AG10803 (cell line): ENCODE measurements at regions not wholly inside any gene's neighbourhood (a gene's known extent, or its start where the extent isn't known, plus 50 kb on each side); places are given as distances from the start of the nearest gene placed in this dataset.

ENCODE experiments used
- DNase-seq: peaks from one replicate; pipeline ENCODE4 v3.0.0; 2010; ENCODE audit warnings: low read depth
- H3K4me3 ChIP-seq: 2 replicates; pipeline ENCODE4 v1.5.1; 2011; ENCODE audit warnings: mild to moderate bottlenecking, low read length, control low read depth
- CTCF ChIP-seq: conservative IDR thresholded peaks from 2 replicates; pipeline ENCODE4 v1.5.1; 2011; ENCODE audit warnings: mild to moderate bottlenecking, low read length, control low read depth, inconsistent platforms

- DNase-seq, result no peak
- H3K4me3 ChIP-seq, result no peak overlapping the region
- TF ChIP-seq CTCF, result no peak
Observed at GRCh38 chr15:31433091-31433490, 106.5 kb downstream of the KLF13 start.

GRCh38 chr15:31433574-31433973, 106.9 kb downstream of the KLF13 start:
- no peak for DNase-seq
- no peak for TF ChIP-seq CTCF
- no peak overlapping the region for H3K4me3 ChIP-seq

GRCh38 chr15:31434275-31434587, 107.6 kb downstream of the KLF13 start:
- H3K4me3 ChIP-seq, result no peak overlapping the region
- no peak for TF ChIP-seq CTCF
- no peak for DNase-seq

GRCh38 chr15:31434588-31435260, 108.1 kb downstream of the KLF13 start:
- peak overlapping the region; percentile 34 for H3K4me3 ChIP-seq

GRCh38 chr15:31435261-31435911, 108.8 kb downstream of the KLF13 start:
- DNase-seq, result peak; percentile 76
- peak; percentile 80 for TF ChIP-seq CTCF
- peak overlapping the region; percentile 34 for H3K4me3 ChIP-seq

More at GRCh38 chr15:31434588-31435260, 108.1 kb downstream of the KLF13 start:
- no peak for TF ChIP-seq CTCF
- DNase-seq, result peak; percentile 92

- no peak overlapping the region for H3K4me3 ChIP-seq
- no peak for TF ChIP-seq CTCF
- peak; percentile 44 for DNase-seq
Observed at GRCh38 chr15:31435912-31436628, 109.4 kb downstream of the KLF13 start.
